NB4 (cell line): ENCODE measurements at regions not wholly inside any gene's neighbourhood (a gene's known extent, or its start where the extent isn't known, plus 50 kb on each side); places are given as distances from the start of the nearest gene placed in this dataset.

Experiments used
- POLR2A ChIP-seq: IDR thresholded peaks from 2 replicates; pipeline ENCODE4 v1.6.1; 2011; ENCODE audit warnings: mild to moderate bottlenecking; ENCODE audit not compliant: insufficient read length; ENCODE audit errors: extremely low read depth
- TF ChIP-seq, protein P1 (sequence below): IDR thresholded peaks from one replicate; pipeline ENCODE4 v1.5.1; 2012; ENCODE audit warnings: low read depth, low read length

- TF ChIP-seq, protein P1, sequence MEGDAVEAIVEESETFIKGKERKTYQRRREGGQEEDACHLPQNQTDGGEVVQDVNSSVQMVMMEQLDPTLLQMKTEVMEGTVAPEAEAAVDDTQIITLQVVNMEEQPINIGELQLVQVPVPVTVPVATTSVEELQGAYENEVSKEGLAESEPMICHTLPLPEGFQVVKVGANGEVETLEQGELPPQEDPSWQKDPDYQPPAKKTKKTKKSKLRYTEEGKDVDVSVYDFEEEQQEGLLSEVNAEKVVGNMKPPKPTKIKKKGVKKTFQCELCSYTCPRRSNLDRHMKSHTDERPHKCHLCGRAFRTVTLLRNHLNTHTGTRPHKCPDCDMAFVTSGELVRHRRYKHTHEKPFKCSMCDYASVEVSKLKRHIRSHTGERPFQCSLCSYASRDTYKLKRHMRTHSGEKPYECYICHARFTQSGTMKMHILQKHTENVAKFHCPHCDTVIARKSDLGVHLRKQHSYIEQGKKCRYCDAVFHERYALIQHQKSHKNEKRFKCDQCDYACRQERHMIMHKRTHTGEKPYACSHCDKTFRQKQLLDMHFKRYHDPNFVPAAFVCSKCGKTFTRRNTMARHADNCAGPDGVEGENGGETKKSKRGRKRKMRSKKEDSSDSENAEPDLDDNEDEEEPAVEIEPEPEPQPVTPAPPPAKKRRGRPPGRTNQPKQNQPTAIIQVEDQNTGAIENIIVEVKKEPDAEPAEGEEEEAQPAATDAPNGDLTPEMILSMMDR = no peak
- no peak for TF ChIP-seq POLR2A
These were observed 77.0 kb upstream of the TRIM24 start for GRCh38 chr7:138382862-138383565.
